ENCODE measurements at regions not wholly inside any gene's neighbourhood (a gene's known extent, or its start where the extent isn't known, plus 50 kb on each side); places are given as distances from the start of the nearest gene placed in this dataset.

- DNase-seq (ENCODE audit: low read depth in 3 of 3), result no peak
Observed at GRCh38 chr5:113902917-113903660, 389.6 kb downstream of the YTHDC2 start.

- DNase-seq (ENCODE audit: low read depth in 3 of 3), result no peak
Observed at GRCh38 chr5:113909782-113910181, 396.3 kb downstream of the YTHDC2 start.

GRCh38 chr5:113917997-113918396 is 404.5 kb downstream of the YTHDC2 start:
- DNase-seq (ENCODE audit: low read depth in 3 of 3), result no peak

- no peak for DNase-seq (ENCODE audit: low read depth in 3 of 3)
Observed at GRCh38 chr5:113922343-113922742, 408.8 kb downstream of the YTHDC2 start.

- DNase-seq (ENCODE audit: low read depth in 3 of 3), result no peak
Observed at GRCh38 chr5:113935453-113935852, 422.0 kb downstream of the YTHDC2 start.

GRCh38 chr5:113937301-113937700 is 423.8 kb downstream of the YTHDC2 start:
- no peak for DNase-seq (ENCODE audit: low read depth in 3 of 3)

- DNase-seq (ENCODE audit: low read depth in 3 of 3), result no peak
Observed at GRCh38 chr5:113939988-113940387, 421.9 kb upstream of the KCNN2 start.

GRCh38 chr5:113950186-113950585 is 411.7 kb upstream of the KCNN2 start:
- no peak for DNase-seq (ENCODE audit: low read depth in 3 of 3)

- DNase-seq (ENCODE audit: low read depth in 3 of 3), result no peak
Observed at GRCh38 chr5:113965225-113965624, 396.6 kb upstream of the KCNN2 start.

- no peak for DNase-seq (ENCODE audit: low read depth in 3 of 3)
Observed at GRCh38 chr5:113969901-113970300, 392.0 kb upstream of the KCNN2 start.

- no peak for DNase-seq (ENCODE audit: low read depth in 3 of 3)
Observed at GRCh38 chr5:113971454-113971853, 390.4 kb upstream of the KCNN2 start.

GRCh38 chr5:113974976-113975375 is 386.9 kb upstream of the KCNN2 start:
- DNase-seq (ENCODE audit: low read depth in 3 of 3), result no peak

- DNase-seq (ENCODE audit: low read depth in 3 of 3), result no peak
Observed at GRCh38 chr5:113984928-113985327, 376.9 kb upstream of the KCNN2 start.

GRCh38 chr5:113985505-113985904 is 376.4 kb upstream of the KCNN2 start:
- DNase-seq (ENCODE audit: low read depth in 3 of 3), result no peak

GRCh38 chr5:113989278-113989912 is 372.5 kb upstream of the KCNN2 start:
- DNase-seq (ENCODE audit: low read depth in 3 of 3), result no peak

- no peak for DNase-seq (ENCODE audit: low read depth in 3 of 3)
Observed at GRCh38 chr5:113989913-113990305, 372.0 kb upstream of the KCNN2 start.

GRCh38 chr5:114001076-114001475 is 360.8 kb upstream of the KCNN2 start:
- no peak for DNase-seq (ENCODE audit: low read depth in 3 of 3)

GRCh38 chr5:114006582-114006981 is 355.3 kb upstream of the KCNN2 start:
- DNase-seq (ENCODE audit: low read depth in 3 of 3), result no peak

GRCh38 chr5:114007678-114008077 is 354.2 kb upstream of the KCNN2 start:
- DNase-seq (ENCODE audit: low read depth in 3 of 3), result no peak

GRCh38 chr5:114010362-114010761 is 351.5 kb upstream of the KCNN2 start:
- no peak for DNase-seq (ENCODE audit: low read depth in 3 of 3)

- no peak for DNase-seq (ENCODE audit: low read depth in 3 of 3)
Observed at GRCh38 chr5:114018186-114018585, 343.7 kb upstream of the KCNN2 start.

- no peak for DNase-seq (ENCODE audit: low read depth in 3 of 3)
Observed at GRCh38 chr5:114038756-114039155, 323.1 kb upstream of the KCNN2 start.

- no peak for DNase-seq (ENCODE audit: low read depth in 3 of 3)
Observed at GRCh38 chr5:114050087-114050486, 311.8 kb upstream of the KCNN2 start.

- DNase-seq (ENCODE audit: low read depth in 3 of 3), result no peak
Observed at GRCh38 chr5:114053372-114053771, 308.5 kb upstream of the KCNN2 start.

All from stimulated activated CD4-positive, alpha-beta T cell treated with anti-CD3 and anti-CD28 coated beads, TNF-alpha, amount 100 ng/mL, for 24 hours (primary cell).